HG02840 (cell line): ENCODE measurements at regions not wholly inside any gene's neighbourhood (a gene's known extent, or its start where the extent isn't known, plus 50 kb on each side); places are given as distances from the start of the nearest gene placed in this dataset.

Experiments
- ATAC-seq: cut with Tn5 transposase; IDR thresholded peaks from one replicate; pipeline ENCODE4 v1.9.1; 2021; ENCODE audit warnings: mild to moderate bottlenecking, moderate library complexity, moderate number of reproducible peaks; ENCODE audit not compliant: unreplicated experiment, low FRiP score

GRCh38 chr6:139920027-139920775 lies 545.8 kb upstream of the CITED2 start:
- ATAC-seq: no peak

GRCh38 chr6:139919107-139920026 lies 544.9 kb upstream of the CITED2 start:
- no peak for ATAC-seq

DNA sequence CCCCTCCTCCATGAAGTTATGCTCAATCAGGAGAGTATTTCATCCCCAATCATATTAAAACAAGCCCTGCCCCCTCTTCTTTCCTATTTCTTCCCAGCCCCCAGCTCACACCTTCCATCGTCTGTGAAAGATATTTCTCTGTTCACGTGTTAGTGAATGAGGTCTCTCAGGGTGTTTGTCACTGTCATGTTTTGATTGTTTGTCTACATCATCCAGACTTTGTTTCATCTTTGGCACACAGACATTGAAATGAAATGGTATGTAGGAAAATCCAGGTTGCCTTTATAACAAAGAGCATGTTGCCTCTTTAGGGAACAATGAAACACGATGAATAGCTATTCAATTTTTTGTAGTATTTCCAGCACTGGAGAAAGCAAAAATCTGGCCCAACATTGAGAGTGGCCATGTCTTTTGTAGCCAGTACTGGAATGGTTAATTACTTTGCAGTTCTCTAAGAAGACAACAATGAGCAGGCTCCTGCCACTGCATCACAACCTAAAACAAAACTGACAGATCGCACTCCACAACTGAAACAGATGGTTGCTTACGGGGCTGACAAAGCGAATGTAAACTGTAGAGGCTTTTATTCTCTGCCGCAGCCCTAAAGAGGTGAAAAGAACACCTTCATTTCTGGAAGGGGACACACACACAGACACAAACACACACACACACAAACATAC lies 543.6 kb upstream of the CITED2 start:
- no peak for ATAC-seq

DNA sequence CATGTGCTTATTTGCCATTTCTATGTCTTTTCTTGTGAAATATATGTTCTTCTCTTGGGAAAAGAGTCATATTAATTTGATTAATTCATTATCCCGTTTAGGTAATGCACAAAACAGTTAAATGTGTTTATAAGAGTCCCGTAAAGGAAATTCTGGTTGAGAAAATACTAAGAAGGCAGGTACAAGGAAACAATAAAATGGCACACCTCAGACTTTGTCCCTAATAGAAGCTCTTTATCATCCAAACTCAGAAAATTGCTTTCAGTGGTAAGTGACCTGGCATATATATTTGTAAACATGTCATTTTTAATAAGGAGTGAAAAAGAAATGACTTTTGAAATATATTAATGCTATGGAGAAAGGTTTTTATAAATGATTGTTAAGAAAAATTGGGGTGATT lies 540.5 kb upstream of the CITED2 start:
- no peak for ATAC-seq

- no peak for ATAC-seq
Observed at GRCh38 chr6:139912735-139913400, 538.4 kb upstream of the CITED2 start.

DNA sequence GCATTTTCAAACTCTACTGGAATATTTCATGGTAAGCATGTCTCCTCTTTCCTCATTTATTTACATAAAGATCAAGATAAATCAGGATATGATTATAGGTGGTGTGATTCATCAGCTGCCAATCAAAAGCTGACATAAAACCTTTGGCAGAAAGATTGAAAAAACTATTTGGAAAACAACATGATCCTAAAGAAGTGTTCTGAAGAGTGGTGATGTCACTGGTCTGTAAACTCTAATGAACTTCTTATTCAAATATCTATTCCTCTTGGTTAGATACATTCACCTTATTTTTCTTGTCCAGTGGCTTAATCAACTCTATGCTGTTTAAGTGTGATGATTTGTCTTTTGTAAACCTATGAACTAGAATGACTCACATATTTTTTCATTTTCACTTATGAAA lies 535.5 kb upstream of the CITED2 start:
- ATAC-seq: no peak

- ATAC-seq: no peak
Observed at GRCh38 chr6:139905404-139906052, 531.1 kb upstream of the CITED2 start.

DNA sequence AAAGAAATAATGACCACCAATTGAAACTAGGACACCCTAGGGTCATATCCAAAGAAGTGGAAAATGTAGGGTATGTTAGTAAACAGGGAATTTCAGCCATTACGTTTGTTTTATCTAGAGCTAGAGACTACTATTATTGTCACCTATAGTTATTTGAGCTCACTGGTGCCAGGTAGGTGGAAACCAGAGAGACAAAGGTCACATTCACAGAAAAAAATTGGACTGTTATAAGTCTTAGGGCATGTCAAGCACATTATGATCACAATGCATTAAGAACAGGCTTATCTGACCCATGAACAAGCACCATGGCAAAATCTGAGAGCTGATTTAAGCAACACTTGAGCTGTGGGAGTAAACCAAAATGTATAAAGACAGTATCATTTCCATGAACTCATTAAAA lies 530.1 kb upstream of the CITED2 start:
- ATAC-seq: no peak

- ATAC-seq: peak; percentile 21
Observed at GRCh38 chr6:139904158-139904533, 529.7 kb upstream of the CITED2 start.

- ATAC-seq: peak; percentile 96
Observed at GRCh38 chr6:139903411-139904157, 529.1 kb upstream of the CITED2 start.

DNA sequence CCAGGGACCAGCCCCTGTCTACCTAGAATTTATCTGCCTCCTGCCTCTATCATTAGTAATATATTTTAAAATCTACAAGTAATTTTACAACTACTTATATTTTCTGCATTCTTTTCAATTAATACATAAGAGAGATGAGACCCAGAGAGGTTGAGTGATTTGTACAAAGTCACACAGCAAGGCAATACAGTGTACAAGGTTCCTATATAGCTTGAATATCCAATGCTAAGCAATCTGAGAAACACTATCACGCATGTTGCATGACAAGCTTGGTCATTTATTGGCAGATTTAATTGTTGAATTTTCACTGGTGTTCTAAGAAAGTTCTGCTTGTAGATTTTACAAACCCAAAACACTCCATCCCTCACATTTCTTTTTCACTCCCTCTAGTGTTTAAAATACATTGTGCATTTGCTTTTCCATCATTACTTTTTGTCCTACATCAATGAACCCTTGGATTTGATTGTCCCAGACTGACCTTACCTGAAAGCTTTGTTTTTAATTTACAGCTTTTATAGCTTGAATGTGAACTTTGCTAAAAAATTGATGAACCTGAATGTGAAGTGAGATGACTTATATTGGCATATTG lies 520.9 kb upstream of the CITED2 start:
- ATAC-seq: no peak

GRCh38 chr6:139894271-139894670 lies 519.8 kb upstream of the CITED2 start:
- no peak for ATAC-seq

DNA sequence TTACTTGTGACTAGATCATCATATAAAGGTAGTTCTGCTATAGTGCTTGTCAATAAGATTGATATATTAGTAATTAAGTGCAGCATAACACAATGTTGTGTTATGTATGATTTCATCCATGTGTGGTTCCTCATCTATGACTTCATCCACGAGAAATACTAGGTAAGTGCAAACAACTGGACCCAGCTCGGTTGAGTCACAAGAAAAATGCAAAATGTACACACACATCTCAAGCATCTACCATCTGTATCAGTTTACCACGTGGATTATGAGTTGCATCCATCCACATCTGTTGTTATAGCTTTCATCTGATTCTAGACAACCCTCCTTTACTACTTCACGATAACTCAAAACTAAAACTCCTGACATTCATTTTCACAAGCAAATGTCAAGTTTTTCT lies 517.0 kb upstream of the CITED2 start:
- no peak for ATAC-seq

- no peak for ATAC-seq
Observed at GRCh38 chr6:139888681-139889122, 514.3 kb upstream of the CITED2 start.

DNA sequence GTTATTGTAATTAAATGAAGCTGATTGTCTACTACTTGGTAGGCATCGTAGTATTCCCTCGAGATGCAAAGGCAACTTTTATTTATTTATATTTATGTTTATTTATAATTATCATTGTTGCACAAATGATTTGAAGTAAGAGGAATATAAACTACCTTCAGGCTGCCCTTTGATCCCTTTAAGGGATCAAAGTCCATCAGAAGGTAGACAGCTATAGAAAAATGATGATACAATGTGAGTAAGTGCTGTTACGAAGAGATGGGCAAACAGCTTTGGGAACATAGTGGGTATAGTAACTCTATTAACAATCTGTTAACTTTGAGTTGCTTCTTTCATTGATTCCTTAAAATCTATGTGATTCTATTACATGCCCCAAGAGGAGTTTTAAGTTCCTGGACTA lies 512.8 kb upstream of the CITED2 start:
- ATAC-seq: no peak

DNA sequence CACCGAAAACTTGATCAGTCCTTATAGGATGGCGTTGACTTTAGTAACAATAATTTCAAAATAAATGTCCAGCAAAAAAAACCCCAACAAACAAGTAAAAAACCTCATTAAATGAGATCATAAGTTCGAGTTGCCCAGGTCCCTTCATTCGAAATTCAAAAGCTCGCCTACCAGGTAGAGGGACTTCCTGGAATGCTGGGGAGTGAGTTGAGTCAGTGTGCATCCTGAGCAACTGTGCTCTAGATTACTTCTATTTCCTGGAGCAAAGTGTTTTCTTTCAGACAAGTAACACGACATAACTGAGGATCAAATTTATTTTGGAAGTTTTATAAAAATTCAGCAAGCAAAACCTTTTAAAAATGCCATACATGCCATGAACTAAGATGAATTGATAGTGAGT lies 511.9 kb upstream of the CITED2 start:
- ATAC-seq: no peak

DNA sequence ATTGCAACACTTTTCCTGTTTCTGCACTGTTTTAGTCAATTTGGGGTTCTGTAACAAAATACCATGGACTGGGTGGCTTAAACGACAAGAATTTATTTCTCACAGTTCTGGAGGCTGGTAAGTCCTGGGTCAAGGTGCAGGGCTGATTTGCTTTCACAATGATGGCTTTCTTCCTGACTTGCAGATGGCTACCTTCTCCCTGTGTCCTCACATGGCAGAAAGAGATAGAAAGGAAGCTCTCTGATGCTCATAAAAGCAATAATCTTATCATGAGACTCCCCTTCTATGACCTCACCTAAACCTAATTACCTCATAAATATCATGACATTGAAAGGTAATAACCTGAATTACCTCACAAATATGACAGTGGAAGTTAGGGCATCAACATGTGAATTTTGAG lies 511.5 kb upstream of the CITED2 start:
- ATAC-seq: no peak

- no peak for ATAC-seq
Observed at GRCh38 chr6:139883776-139884175, 509.3 kb upstream of the CITED2 start.
